GM12878 (cell line): ENCODE measurements at regions not wholly inside any gene's neighbourhood (a gene's known extent, or its start where the extent isn't known, plus 50 kb on each side); places are given as distances from the start of the nearest gene placed in this dataset.

Experiments used
- ATAC-seq: fragments of 200-7000 bp; cut with Tn5 transposase; 3 replicates; pipeline ENCODE4 v1.9.1; 2020; ENCODE audit warnings: mild to moderate bottlenecking, moderate library complexity
- BruUV-seq: library from RNA; stranded (reverse); fragments of 400-500 nt; replicated peaks from 2 replicates; lab custom pipeline; 2021; lab: Mats Ljungman, UMichigan
- CTCF ChIA-PET: fragments of 300-600 bp; sonication (Branson Sonifier 250); formaldehyde crosslinking; extraction: SDS; loops from one replicate; lab custom pipeline; 2021; ENCODE audit warnings: inconsistent platforms; lab: Yijun Ruan, JAX
- POLR2A ChIA-PET: fragments of 350-600 bp; formaldehyde crosslinking; extraction: SDS; loops from one replicate; lab custom pipeline; 2021; ENCODE audit warnings: inconsistent platforms; lab: Charles Lee
- RAD21 ChIA-PET: fragments of 300-600 bp; sonication (Branson Sonifier 250); formaldehyde crosslinking; loops from one replicate; lab custom pipeline; 2023; ENCODE audit warnings: antibody characterized with exemption; ENCODE audit not compliant: unreplicated experiment; lab: Charles Lee
- SMC1A ChIA-PET: fragments of 300-600 bp; sonication (Branson Sonifier 250); formaldehyde crosslinking; loops from one replicate; lab custom pipeline; 2023; ENCODE audit not compliant: unreplicated experiment, uncharacterized antibody; lab: Charles Lee
- DNase-seq: peaks from one replicate; pipeline ENCODE4 v3.0.0-alpha.2; 2011; ENCODE audit warnings: low read depth, low spot score
- FAIRE-seq: peaks from 3 replicates; lab custom pipeline; 2011; peaks lifted over from hg19 to GRCh38; lab: Jason Lieb, UNC
- H2AFZ ChIP-seq: 2 replicates; pipeline ENCODE4 v1.6.0; 2011; ENCODE audit warnings: low read depth, low read length, control low read depth; ENCODE audit not compliant: control insufficient read depth
- H3K27ac ChIP-seq: 2 replicates; pipeline ENCODE4 v1.5.1; 2011; ENCODE audit warnings: control low read depth; ENCODE audit not compliant: control insufficient read depth, insufficient read depth
- H3K27me3 ChIP-seq, 2 experiments: replicated peaks in 1 of 2; 2 replicates each; pipeline versions ENCODE4 v1.6.0 to v1.6.1; 2011; ENCODE audit warnings: low read length in 1 of 2; ENCODE audit not compliant: control insufficient read depth in 2 of 2, insufficient read depth in 2 of 2
- H3K36me3 ChIP-seq, 2 experiments: 2 replicates each; pipeline ENCODE4 v1.5.1; 2011; ENCODE audit warnings: low read length in 1 of 2; ENCODE audit not compliant: control insufficient read depth in 2 of 2, insufficient read depth in 2 of 2
- H3K4me1 ChIP-seq: 2 replicates; pipeline ENCODE4 v1.6.1; 2011; ENCODE audit warnings: mild to moderate bottlenecking, low read length, moderate library complexity, mixed read lengths; ENCODE audit not compliant: control insufficient read depth, insufficient read depth
- H3K4me2 ChIP-seq: 2 replicates; pipeline ENCODE4 v1.6.0; 2011; ENCODE audit warnings: control low read depth; ENCODE audit not compliant: control insufficient read depth, insufficient read depth
- H3K4me3 ChIP-seq: fragments of 200-600 bp; sonication (generic); 2 replicates; pipeline ENCODE4 v1.5.1; 2016
- H3K79me2 ChIP-seq: 2 replicates; pipeline ENCODE4 v1.6.0; 2011; ENCODE audit warnings: low read length; ENCODE audit not compliant: control insufficient read depth, insufficient read depth
- H3K9ac ChIP-seq: 2 replicates; pipeline ENCODE4 v1.8.0; 2011; ENCODE audit warnings: low read length, control low read depth, mixed read lengths; ENCODE audit not compliant: control insufficient read depth, insufficient read depth
- H3K9me3 ChIP-seq: replicated peaks from 3 replicates; pipeline ENCODE4 v1.5.1; 2011; ENCODE audit warnings: mild to moderate bottlenecking, low read length; ENCODE audit not compliant: control insufficient read depth, insufficient read depth
- H4K20me1 ChIP-seq: 2 replicates; pipeline ENCODE4 v1.6.0; 2011; ENCODE audit not compliant: control insufficient read depth, insufficient read depth
- BCLAF1 ChIP-seq: fragments of 450-650 bp; IDR thresholded peaks from 2 replicates; pipeline ENCODE4 v1.6.1; 2017; ENCODE audit warnings: antibody characterized with exemption, mild to moderate bottlenecking, moderate library complexity
- BRCA1 ChIP-seq: IDR thresholded peaks from 2 replicates; pipeline ENCODE4 v1.6.1; 2011; ENCODE audit warnings: low read depth, low read length, improper control_type of control experiment
- CEBPB ChIP-seq, 2 experiments: fragments of 150-350 bp in 1 of 2; IDR thresholded peaks; 2 replicates each; pipeline ENCODE4 v1.6.1; 2012 to 2014; ENCODE audit warnings: low read depth in 2 of 2, low read length in 2 of 2, borderline replicate concordance in 1 of 2, inconsistent platforms in 1 of 2
- CTCF ChIP-seq, 3 experiments: IDR thresholded peaks in 2 of 3; conservative IDR thresholded peaks in 1 of 3; 2 replicates each; pipeline ENCODE4 v1.5.1; 2011; ENCODE audit warnings: low read depth in 3 of 3, low read length in 3 of 3, mild to moderate bottlenecking in 3 of 3, control low read depth in 2 of 3, moderate library complexity in 2 of 3, inconsistent platforms in 1 of 3, mixed read lengths in 1 of 3; ENCODE audit not compliant: control insufficient read depth in 2 of 3, insufficient read depth in 1 of 3; ENCODE audit errors: extremely low read depth in 1 of 3
- FOXM1 ChIP-seq: IDR thresholded peaks from 2 replicates; pipeline ENCODE4 v1.6.1; 2012; ENCODE audit warnings: low read depth, mild to moderate bottlenecking, inconsistent platforms, low read length, moderate library complexity
- RAD21 ChIP-seq: IDR thresholded peaks from 2 replicates; pipeline ENCODE4 v1.6.1; 2011; ENCODE audit warnings: mild to moderate bottlenecking, low read depth, low read length, moderate library complexity; ENCODE audit not compliant: insufficient read depth
- RAD51 ChIP-seq: fragments of 450-650 bp; IDR thresholded peaks from 2 replicates; pipeline ENCODE4 v1.6.1; 2016; ENCODE audit warnings: moderate library complexity, mild to moderate bottlenecking, inconsistent platforms
- RB1 ChIP-seq: fragments of 450-650 bp; formaldehyde crosslinking; IDR thresholded peaks from 2 replicates; pipeline ENCODE4 v1.6.1; 2017; ENCODE audit warnings: mild to moderate bottlenecking, borderline replicate concordance
- SMC3 ChIP-seq: IDR thresholded peaks from 2 replicates; pipeline ENCODE4 v1.6.1; 2011; ENCODE audit warnings: low read length, improper control_type of control experiment, borderline replicate concordance
- TCF3 ChIP-seq: IDR thresholded peaks from 2 replicates; pipeline ENCODE4 v1.6.1; 2012; ENCODE audit warnings: low read depth, mild to moderate bottlenecking, low read length, borderline replicate concordance; ENCODE audit not compliant: insufficient read depth
- ZNF24 ChIP-seq: fragments of 450-650 bp; IDR thresholded peaks from 2 replicates; pipeline ENCODE4 v1.6.1; 2017; ENCODE audit warnings: antibody characterized with exemption, mild to moderate bottlenecking
- WGBS: methylation state at CpG from one replicate; pipeline ENCODE4 v1.1.6; 2016; ENCODE audit warnings: low lambda C conversion rate; ENCODE audit not compliant: insufficient replicate concordance, insufficient coverage; ENCODE audit errors: missing lambda C conversion rate; 5-methylcytosine and 5-hydroxymethylcytosine counted together
- in situ Hi-C: fragments of 300-500 bp; cut with MboI; formaldehyde crosslinking; loops from 9 replicates; pipeline ENCODE4 v1.14.3; 2018; ENCODE audit warnings: mixed read lengths
- intact Hi-C: fragments of 100-400 bp; cut with micrococcal nuclease; formaldehyde crosslinking; loops from one replicate; pipeline ENCODE4 v1.14.2; 2022; ENCODE audit not compliant: unreplicated experiment
- TF ChIP-seq, protein P1 (sequence below): fragments of 450-650 bp; IDR thresholded peaks from 2 replicates; pipeline ENCODE4 v1.6.1; 2016; ENCODE audit warnings: mild to moderate bottlenecking

GRCh38 chr3:193039058-193039457 lies 121.4 kb upstream of the MB21D2 start (continued):
- TF ChIP-seq BCLAF1 = no peak
- TF ChIP-seq RAD51 = no peak

DNA sequence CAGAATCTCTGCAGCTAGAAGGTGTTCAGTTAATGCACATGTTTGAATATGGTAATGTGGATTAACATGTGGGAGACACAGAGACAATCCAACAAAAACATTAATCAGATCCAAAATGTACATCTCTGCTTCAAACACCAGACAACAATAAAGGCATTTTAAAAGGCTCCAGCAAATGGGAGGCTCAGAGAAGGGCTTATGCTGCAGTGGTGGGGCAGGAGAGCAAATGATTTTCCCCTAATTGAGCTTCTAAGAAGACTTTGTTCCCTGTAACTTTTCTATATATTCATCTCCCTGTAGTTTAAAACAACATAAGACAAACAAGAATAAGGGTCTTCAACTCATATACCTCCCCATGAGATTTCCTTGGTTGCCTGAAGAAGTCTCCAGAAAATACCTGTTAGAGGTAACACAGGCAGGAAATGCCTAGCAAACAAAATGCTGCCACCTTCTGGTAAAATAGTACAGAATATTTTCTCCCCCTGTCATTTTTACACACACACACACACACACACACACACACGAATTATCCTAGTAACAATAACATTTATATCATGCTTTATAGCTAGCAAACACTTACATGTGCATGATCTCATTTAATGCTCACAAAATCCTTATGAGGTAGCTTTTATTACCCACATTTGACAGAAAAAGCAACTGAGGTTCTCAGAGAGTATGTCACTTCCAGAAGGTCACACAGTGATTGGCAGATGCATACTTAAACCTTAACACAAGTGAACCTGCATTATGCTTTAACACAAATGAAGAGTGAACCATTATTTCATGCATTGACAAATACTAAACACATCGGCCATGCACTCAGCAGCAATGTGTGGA lies 123.4 kb upstream of the MB21D2 start:
- DNase-seq (peak; percentile 5), ATAC-seq (peak; percentile 83), FAIRE-seq (peak; percentile 90)
- no peak overlapping the region for H3K4me3 ChIP-seq
- H3K4me2 ChIP-seq = no peak overlapping the region
- H3K9ac ChIP-seq = no peak overlapping the region
- POLR2A ChIA-PET = interaction anchor here (0.7 to 1.7 kb wide), 2 partner anchors 224 to 229 kb away, joined by 4 read pairs; no protein-coding TSS in a partner anchor
- no TSS peak for BruUV-seq
- H3K36me3 ChIP-seq = no peaks in the 10 kb centered on the region
- SMC1A ChIA-PET = interaction anchor here (0.6 to 6.9 kb wide), 33 partner anchors 8 to 569 kb away, joined by 3 to 309 read pairs (median 5); partner anchors contain the start of gene MB21D2
- H3K9me3 ChIP-seq = no peaks in the 10 kb centered on the region
- H3K4me1 ChIP-seq = no peaks in the 10 kb centered on the region
- intact Hi-C loops = loop anchor here (1.0 to 5.0 kb wide), 5 partner anchors 104 to 531 kb away; no protein-coding TSS in a partner anchor
- CTCF ChIA-PET = interaction anchor here (0.6 to 10.2 kb wide), 47 partner anchors 9 to 1276 kb away, joined by 3 to 401 read pairs (median 4); partner anchors contain the start of gene MB21D2
- peak; percentile 84 for TF ChIP-seq RAD21
- TF ChIP-seq BRCA1 = no peak
- 0 out of 2 replicates have a peak, but pooled peaks have one; percentile 12 for TF ChIP-seq ZNF24
- no peak for TF ChIP-seq CEBPB (IDR thresholded peaks at IDR 0.05; ENCODE audit: borderline replicate concordance in 1 of 2, low read depth in 2 of 2, low read length in 2 of 2)
- no peak for TF ChIP-seq TCF3
- TF ChIP-seq FOXM1 = 0 out of 2 replicates have a peak, but pooled peaks have one; percentile 23
- TF ChIP-seq, protein P1, sequence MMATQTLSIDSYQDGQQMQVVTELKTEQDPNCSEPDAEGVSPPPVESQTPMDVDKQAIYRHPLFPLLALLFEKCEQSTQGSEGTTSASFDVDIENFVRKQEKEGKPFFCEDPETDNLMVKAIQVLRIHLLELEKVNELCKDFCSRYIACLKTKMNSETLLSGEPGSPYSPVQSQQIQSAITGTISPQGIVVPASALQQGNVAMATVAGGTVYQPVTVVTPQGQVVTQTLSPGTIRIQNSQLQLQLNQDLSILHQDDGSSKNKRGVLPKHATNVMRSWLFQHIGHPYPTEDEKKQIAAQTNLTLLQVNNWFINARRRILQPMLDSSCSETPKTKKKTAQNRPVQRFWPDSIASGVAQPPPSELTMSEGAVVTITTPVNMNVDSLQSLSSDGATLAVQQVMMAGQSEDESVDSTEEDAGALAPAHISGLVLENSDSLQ = peak; percentile 51
- TF ChIP-seq RB1 = peak; percentile 49; the same call in 1 of the 2 replicates
- peak; percentile 22 to 56 (median 38); a peak in 5 of 6 replicates for TF ChIP-seq CTCF (IDR thresholded peaks at IDR 0.05 in 2 of 3, conservative IDR thresholded peaks at IDR 0.05 in 1 of 3; ENCODE audit: control insufficient read depth in 2 of 3, extremely low read depth in 1 of 3, insufficient read depth in 1 of 3, low read depth in 3 of 3, low read length in 3 of 3)
- TF ChIP-seq SMC3 = peak; percentile 83
- H3K79me2 ChIP-seq = no peaks in the 10 kb centered on the region
- 43% methylated on average over 2 of the region's 2 CpGs for WGBS
- no peaks in the 10 kb centered on the region for H4K20me1 ChIP-seq
- no peak overlapping the region for H3K27ac ChIP-seq
- no peak overlapping the region for H2AFZ ChIP-seq
- no peaks in the 10 kb centered on the region for H3K27me3 ChIP-seq
- in situ Hi-C loops = loop anchor here (5.0 to 10.0 kb wide), 3 partner anchors 224 to 534 kb away; no protein-coding TSS in a partner anchor
- RAD21 ChIA-PET = interaction anchor here (0.7 to 6.1 kb wide), 18 partner anchors 11 to 474 kb away, joined by 3 to 187 read pairs (median 4); partner anchors contain the start of gene MB21D2
